ENCODE measurements at regions not wholly inside any gene's neighbourhood (a gene's known extent, or its start where the extent isn't known, plus 50 kb on each side); places are given as distances from the start of the nearest gene placed in this dataset.

- in situ Hi-C loops (cut with MboI; ENCODE audit: low sequenced_read_pairs, unreplicated experiment), result no loop called here
Observed at GRCh38 chr2:109070290-109070689, 58.7 kb upstream of the SH3RF3 start.

GRCh38 chr2:109069331-109070194, 59.4 kb upstream of the SH3RF3 start:
- in situ Hi-C loops (cut with MboI; ENCODE audit: low sequenced_read_pairs, unreplicated experiment), result no loop called here
- DNase-seq (ENCODE audit: low spot score), result no peak
- no peak for TF ChIP-seq CTCF (IDR thresholded peaks at IDR 0.05; ENCODE audit: borderline replicate concordance, control extremely low read depth, extremely low read depth, insufficient read depth, missing control alignments)

More at GRCh38 chr2:109070290-109070689, 58.7 kb upstream of the SH3RF3 start:
- no peak for TF ChIP-seq CTCF (IDR thresholded peaks at IDR 0.05; ENCODE audit: borderline replicate concordance, control extremely low read depth, extremely low read depth, insufficient read depth, missing control alignments)
- no peak for DNase-seq (ENCODE audit: low spot score)

GRCh38 chr2:109068811-109069210, 60.2 kb upstream of the SH3RF3 start:
- no peak for DNase-seq (ENCODE audit: low spot score)

GRCh38 chr2:109067631-109068125, 61.3 kb upstream of the SH3RF3 start:
- no peak for DNase-seq (ENCODE audit: low spot score)
- no peak for TF ChIP-seq CTCF (IDR thresholded peaks at IDR 0.05; ENCODE audit: borderline replicate concordance, control extremely low read depth, extremely low read depth, insufficient read depth, missing control alignments)
- in situ Hi-C loops (cut with MboI; ENCODE audit: low sequenced_read_pairs, unreplicated experiment), result no loop called here

More at GRCh38 chr2:109068811-109069210, 60.2 kb upstream of the SH3RF3 start:
- in situ Hi-C loops (cut with MboI; ENCODE audit: low sequenced_read_pairs, unreplicated experiment), result no loop called here
- TF ChIP-seq CTCF (IDR thresholded peaks at IDR 0.05; ENCODE audit: borderline replicate concordance, control extremely low read depth, extremely low read depth, insufficient read depth, missing control alignments), result no peak

- TF ChIP-seq CTCF (IDR thresholded peaks at IDR 0.05; ENCODE audit: borderline replicate concordance, control extremely low read depth, extremely low read depth, insufficient read depth, missing control alignments), result no peak
- DNase-seq (ENCODE audit: low spot score), result no peak
- in situ Hi-C loops (cut with MboI; ENCODE audit: low sequenced_read_pairs, unreplicated experiment), result no loop called here
Observed at GRCh38 chr2:109066917-109067597, 61.9 kb upstream of the SH3RF3 start.

- TF ChIP-seq CTCF (IDR thresholded peaks at IDR 0.05; ENCODE audit: borderline replicate concordance, control extremely low read depth, extremely low read depth, insufficient read depth, missing control alignments), result no peak
- no peak for DNase-seq (ENCODE audit: low spot score)
- in situ Hi-C loops (cut with MboI; ENCODE audit: low sequenced_read_pairs, unreplicated experiment), result no loop called here
Observed at GRCh38 chr2:109066501-109066900, 62.5 kb upstream of the SH3RF3 start.

Measured in GM13976 (cell line).